ENCODE measurements at regions not wholly inside any gene's neighbourhood (a gene's known extent, or its start where the extent isn't known, plus 50 kb on each side); places are given as distances from the start of the nearest gene placed in this dataset.
A peak's percentile ranks its signal among the peaks of the same experiment; 100 is the strongest.

GRCh38 chr2:64859312-64860212, 129.6 kb upstream of the SLC1A4 start (continued):
- TF ChIP-seq KIAA2018 (CRISPR knock-in tag; IDR thresholded peaks at IDR 0.05; ENCODE audit: borderline replicate concordance) (no peak), HNF4G (IDR thresholded peaks at IDR 0.05; ENCODE audit: borderline replicate concordance, low read depth, low read length) (no peak), HNF4G (CRISPR knock-in tag; IDR thresholded peaks at IDR 0.05; ENCODE audit: borderline replicate concordance, low read depth) (no peak), MXD3 (CRISPR knock-in tag; IDR thresholded peaks at IDR 0.05) (peak; percentile 61), ZNF709 (CRISPR knock-in tag; IDR thresholded peaks at IDR 0.05) (no peak), TOE1 (CRISPR knock-in tag; IDR thresholded peaks at IDR 0.05) (no peak), PHF21A (CRISPR knock-in tag; IDR thresholded peaks at IDR 0.05) (peak; percentile 72), NFE2L2 (IDR thresholded peaks at IDR 0.05; ENCODE audit: low read length) (no peak), ARNT (IDR thresholded peaks at IDR 0.05) (no peak), FOXA1 (IDR thresholded peaks at IDR 0.05) (no peak), FOXA1 (CRISPR knock-in tag; IDR thresholded peaks at IDR 0.05) (no peak), ZBTB49 (CRISPR knock-in tag; IDR thresholded peaks at IDR 0.05; ENCODE audit: borderline replicate concordance) (no peak), ZNF496 (CRISPR knock-in tag; IDR thresholded peaks at IDR 0.05; ENCODE audit: insufficient replicate concordance) (no peak), TAF1 (CRISPR knock-in tag; IDR thresholded peaks at IDR 0.05) (peak; percentile 32; the same call in 1 of the 2 replicates), YEATS2 (CRISPR knock-in tag; IDR thresholded peaks at IDR 0.05; ENCODE audit: borderline replicate concordance) (no peak), SALL1 (CRISPR knock-in tag; IDR thresholded peaks at IDR 0.05) (peak; percentile 76; the same call in 1 of the 2 replicates), PCBP1 (IDR thresholded peaks at IDR 0.05; ENCODE audit: borderline replicate concordance, low read depth, low read length) (no peak), ZNF382 (CRISPR knock-in tag; IDR thresholded peaks at IDR 0.05; ENCODE audit: borderline replicate concordance) (no peak), KDM4B (CRISPR knock-in tag; IDR thresholded peaks at IDR 0.05) (no peak)

Data from HepG2 (cell line).